WTC11 (cell line): ENCODE measurements at regions not wholly inside any gene's neighbourhood (a gene's known extent, or its start where the extent isn't known, plus 50 kb on each side); places are given as distances from the start of the nearest gene placed in this dataset.

Experiments
- ATAC-seq: fragments of 200-7000 bp; cut with Tn5 transposase; 2 replicates; pipeline ENCODE4 v1.10.0; 2021; ENCODE audit warnings: mild to moderate bottlenecking, moderate library complexity
- CTCF ChIA-PET: fragments of 300-600 bp; sonication (Branson Sonifier 250); formaldehyde crosslinking; loops from one replicate; lab custom pipeline; 2021; ENCODE audit warnings: antibody characterized with exemption; lab: Charles Lee
- POLR2A ChIA-PET: fragments of 350-600 bp; sonication (Branson Sonifier 250); formaldehyde crosslinking; loops from one replicate; lab custom pipeline; 2021; ENCODE audit warnings: antibody characterized with exemption; lab: Charles Lee
- DNase-seq: peaks from one replicate; pipeline ENCODE4 v3.0.0; 2021; ENCODE audit warnings: low spot score
- H3K27ac Mint-ChIP-seq: 2 replicates; pipeline ENCODE4 v1.8.0; 2021; ENCODE audit warnings: mixed read lengths
- H3K27me3 Mint-ChIP-seq: 2 replicates; pipeline ENCODE4 v1.8.0; 2021; ENCODE audit warnings: low read depth, mild to moderate bottlenecking, moderate library complexity, mixed read lengths
- H3K36me3 Mint-ChIP-seq: 2 replicates; pipeline ENCODE4 v1.8.0; 2021; ENCODE audit warnings: mixed read lengths
- H3K4me1 Mint-ChIP-seq: 2 replicates; pipeline ENCODE4 v1.8.0; 2022; ENCODE audit warnings: mixed read lengths
- H3K4me3 Mint-ChIP-seq: 2 replicates; pipeline ENCODE4 v1.8.0; 2021; ENCODE audit warnings: mild to moderate bottlenecking, moderate library complexity, mixed read lengths
- H3K9me3 Mint-ChIP-seq: 2 replicates; pipeline ENCODE4 v1.8.0; 2021; ENCODE audit warnings: mixed read lengths
- AFF4 ChIP-seq: sonication (generic); formaldehyde crosslinking; IDR thresholded peaks from 2 replicates; pipeline ENCODE4 v1.8.1; 2023; ENCODE audit warnings: mild to moderate bottlenecking, missing genetic modification reagents, borderline replicate concordance
- ATF1 ChIP-seq: sonication (generic); formaldehyde crosslinking; IDR thresholded peaks from 2 replicates; pipeline ENCODE4 v1.8.1; 2023; ENCODE audit warnings: mild to moderate bottlenecking, moderate library complexity, missing genetic modification reagents
- ATF2 ChIP-seq: sonication (generic); formaldehyde crosslinking; IDR thresholded peaks from 2 replicates; pipeline ENCODE4 v1.8.1; 2022; ENCODE audit warnings: low read depth, missing genetic modification reagents, borderline replicate concordance
- ATF3 ChIP-seq: sonication (generic); formaldehyde crosslinking; conservative IDR thresholded peaks from 2 replicates; pipeline ENCODE4 v1.8.1; 2022; ENCODE audit warnings: mild to moderate bottlenecking, missing genetic modification reagents
- CDX4 ChIP-seq: fragments of 250-450 bp; sonication (Bioruptor Pico); IDR thresholded peaks from 2 replicates; pipeline ENCODE4 v1.9.0; 2021; ENCODE audit warnings: moderate library complexity, mild to moderate bottlenecking, inconsistent platforms, borderline replicate concordance
- ELF4 ChIP-seq: sonication (generic); formaldehyde crosslinking; IDR thresholded peaks from 2 replicates; pipeline ENCODE4 v1.8.1; 2022; ENCODE audit warnings: low read depth, mild to moderate bottlenecking, moderate library complexity, missing genetic modification reagents
- ESRRA ChIP-seq: sonication (generic); formaldehyde crosslinking; IDR thresholded peaks from 2 replicates; pipeline ENCODE4 v1.8.1; 2022; ENCODE audit warnings: mild to moderate bottlenecking, missing genetic modification reagents, borderline replicate concordance
- ETV6 ChIP-seq: sonication (generic); formaldehyde crosslinking; IDR thresholded peaks from 2 replicates; pipeline ENCODE4 v1.8.1; 2022; ENCODE audit warnings: mild to moderate bottlenecking, missing genetic modification reagents
- MXD4 ChIP-seq: fragments of 250-450 bp; sonication (Bioruptor Pico); IDR thresholded peaks from 2 replicates; pipeline ENCODE4 v1.8.0; 2021; ENCODE audit warnings: mild to moderate bottlenecking, moderate library complexity, borderline replicate concordance
- PRRX2 ChIP-seq: fragments of 250-450 bp; sonication (Bioruptor Pico); IDR thresholded peaks from 2 replicates; pipeline ENCODE4 v1.8.0; 2021; ENCODE audit warnings: mild to moderate bottlenecking
- RELA ChIP-seq: sonication (generic); formaldehyde crosslinking; IDR thresholded peaks from 2 replicates; pipeline ENCODE4 v1.8.1; 2022; ENCODE audit warnings: missing genetic modification reagents, mild to moderate bottlenecking, borderline replicate concordance
- STAT6 ChIP-seq: sonication (generic); formaldehyde crosslinking; conservative IDR thresholded peaks from 2 replicates; pipeline ENCODE4 v1.8.1; 2023; ENCODE audit warnings: mild to moderate bottlenecking, low read depth, missing genetic modification reagents, moderate library complexity
- TEAD1 ChIP-seq: sonication (generic); formaldehyde crosslinking; IDR thresholded peaks from 2 replicates; pipeline ENCODE4 v1.8.0; 2022; ENCODE audit warnings: mild to moderate bottlenecking, missing genetic modification reagents
- ZBTB43 ChIP-seq: sonication (generic); formaldehyde crosslinking; IDR thresholded peaks from 2 replicates; pipeline ENCODE4 v1.8.1; 2023; ENCODE audit warnings: mild to moderate bottlenecking, missing genetic modification reagents
- ZNF232 ChIP-seq: sonication (generic); formaldehyde crosslinking; IDR thresholded peaks from 2 replicates; pipeline ENCODE4 v1.8.0; 2022; ENCODE audit warnings: mild to moderate bottlenecking, missing genetic modification reagents
- ZNF263 ChIP-seq: sonication (generic); formaldehyde crosslinking; IDR thresholded peaks from 2 replicates; pipeline ENCODE4 v1.8.1; 2022; ENCODE audit warnings: low read depth, mild to moderate bottlenecking, moderate library complexity, missing genetic modification reagents
- ZNF671 ChIP-seq: fragments of 250-450 bp; sonication (Bioruptor Pico); IDR thresholded peaks from 2 replicates; pipeline ENCODE4 v1.8.0; 2021; ENCODE audit warnings: mild to moderate bottlenecking
- ZSCAN18 ChIP-seq: fragments of 250-450 bp; sonication (Bioruptor Pico); IDR thresholded peaks from 2 replicates; pipeline ENCODE4 v2.1.2; 2022; ENCODE audit warnings: mild to moderate bottlenecking, moderate library complexity

GRCh38 chr4:157572284-157572683 lies 351.8 kb downstream of the GRIA2 start (continued):
- TF ChIP-seq ATF2 (CRISPR knock-in tag), result no peak
- TF ChIP-seq ATF1 (CRISPR knock-in tag), result no peak
- no peak for TF ChIP-seq STAT6 (CRISPR knock-in tag)
- no peak for TF ChIP-seq ELF4 (CRISPR knock-in tag)
- no peak for TF ChIP-seq TEAD1 (CRISPR knock-in tag)

GRCh38 chr4:157564771-157565170 lies 344.2 kb downstream of the GRIA2 start:
- no peak for DNase-seq
- no peaks in the 10 kb centered on the region for H3K36me3 Mint-ChIP-seq
- ATAC-seq, result no peak
- H3K27ac Mint-ChIP-seq, result no peak overlapping the region
- H3K9me3 Mint-ChIP-seq, result no peaks in the 10 kb centered on the region
- CTCF ChIA-PET, result no interaction called here
- POLR2A ChIA-PET, result interaction anchor here (0.5 kb wide), 1 partner anchor 64 kb away, joined by 3 read pairs; no protein-coding TSS in a partner anchor
- H3K4me3 Mint-ChIP-seq, result no peak overlapping the region
- H3K4me1 Mint-ChIP-seq, result peaks cover 2% of the 10 kb centered on the region; the same call in 1 of the 2 replicates
- no peaks in the 10 kb centered on the region for H3K27me3 Mint-ChIP-seq
- TF ChIP-seq ATF3 (CRISPR knock-in tag) (no peak), AFF4 (CRISPR knock-in tag) (no peak), MXD4 (CRISPR knock-in tag) (no peak), ZNF232 (CRISPR knock-in tag) (no peak), PRRX2 (CRISPR knock-in tag) (no peak), TEAD1 (CRISPR knock-in tag) (no peak), ETV6 (no peak), ZSCAN18 (CRISPR knock-in tag) (no peak), ESRRA (CRISPR knock-in tag) (no peak), RELA (CRISPR knock-in tag) (no peak), ZNF263 (CRISPR knock-in tag) (no peak), ZNF671 (no peak), CDX4 (CRISPR knock-in tag) (no peak), ZBTB43 (CRISPR knock-in tag) (no peak)
